K562 (cell line): ENCODE measurements at regions not wholly inside any gene's neighbourhood (a gene's known extent, or its start where the extent isn't known, plus 50 kb on each side); places are given as distances from the start of the nearest gene placed in this dataset.

Experiments
- HDGF ChIP-seq: fragments of 450-650 bp; IDR thresholded peaks from 2 replicates; pipeline ENCODE4 v1.6.1; 2016
- MAFF ChIP-seq: IDR thresholded peaks from 2 replicates; pipeline ENCODE4 v1.6.1; 2012; ENCODE audit warnings: low read length, improper control_type of control experiment
- MAFK ChIP-seq: IDR thresholded peaks from 2 replicates; pipeline ENCODE4 v1.6.1; 2011; ENCODE audit warnings: low read length, improper control_type of control experiment
- ZNF316 ChIP-seq: fragments of 450-650 bp; IDR thresholded peaks from 2 replicates; pipeline ENCODE4 v1.6.1; 2016
- ZNF766 ChIP-seq: fragments of 200-800 bp; sonication (Bioruptor generic); conservative IDR thresholded peaks from 2 replicates; pipeline ENCODE4 v1.6.1; 2016; ENCODE audit warnings: missing genetic modification characterization, missing compliant biosample characterization
- TF ChIP-seq, protein P1 (sequence below): IDR thresholded peaks from 3 replicates; pipeline ENCODE4 v1.6.1; 2011; ENCODE audit warnings: borderline replicate concordance, mild to moderate bottlenecking, moderate library complexity; ENCODE audit not compliant: insufficient read length; ENCODE audit errors: extremely low read depth
- TF ChIP-seq, protein P2 (sequence below): fragments of 450-650 bp; formaldehyde crosslinking; IDR thresholded peaks from 2 replicates; pipeline ENCODE4 v1.4.0; 2020; ENCODE audit warnings: mild to moderate bottlenecking, mixed read lengths

DNA sequence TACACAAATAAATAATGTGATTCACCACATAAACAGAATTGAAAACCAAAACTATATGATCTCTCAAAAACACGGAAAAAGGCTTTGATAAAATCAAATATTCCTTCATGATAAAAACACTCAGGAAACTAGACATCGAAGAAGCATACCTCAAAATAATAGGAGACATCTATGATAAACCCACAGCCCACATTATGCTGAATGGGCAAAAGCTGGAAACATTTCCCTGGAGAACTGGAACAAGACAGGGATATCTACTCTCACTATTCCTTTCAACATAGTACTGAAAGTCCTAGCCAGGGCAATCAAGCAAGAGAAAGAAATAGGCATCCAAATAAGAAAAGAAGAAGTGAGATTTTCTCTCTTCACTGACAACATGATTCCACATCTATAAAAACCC is 371.5 kb upstream of the ATXN7L3B start (continued):
- TF ChIP-seq, protein P1, sequence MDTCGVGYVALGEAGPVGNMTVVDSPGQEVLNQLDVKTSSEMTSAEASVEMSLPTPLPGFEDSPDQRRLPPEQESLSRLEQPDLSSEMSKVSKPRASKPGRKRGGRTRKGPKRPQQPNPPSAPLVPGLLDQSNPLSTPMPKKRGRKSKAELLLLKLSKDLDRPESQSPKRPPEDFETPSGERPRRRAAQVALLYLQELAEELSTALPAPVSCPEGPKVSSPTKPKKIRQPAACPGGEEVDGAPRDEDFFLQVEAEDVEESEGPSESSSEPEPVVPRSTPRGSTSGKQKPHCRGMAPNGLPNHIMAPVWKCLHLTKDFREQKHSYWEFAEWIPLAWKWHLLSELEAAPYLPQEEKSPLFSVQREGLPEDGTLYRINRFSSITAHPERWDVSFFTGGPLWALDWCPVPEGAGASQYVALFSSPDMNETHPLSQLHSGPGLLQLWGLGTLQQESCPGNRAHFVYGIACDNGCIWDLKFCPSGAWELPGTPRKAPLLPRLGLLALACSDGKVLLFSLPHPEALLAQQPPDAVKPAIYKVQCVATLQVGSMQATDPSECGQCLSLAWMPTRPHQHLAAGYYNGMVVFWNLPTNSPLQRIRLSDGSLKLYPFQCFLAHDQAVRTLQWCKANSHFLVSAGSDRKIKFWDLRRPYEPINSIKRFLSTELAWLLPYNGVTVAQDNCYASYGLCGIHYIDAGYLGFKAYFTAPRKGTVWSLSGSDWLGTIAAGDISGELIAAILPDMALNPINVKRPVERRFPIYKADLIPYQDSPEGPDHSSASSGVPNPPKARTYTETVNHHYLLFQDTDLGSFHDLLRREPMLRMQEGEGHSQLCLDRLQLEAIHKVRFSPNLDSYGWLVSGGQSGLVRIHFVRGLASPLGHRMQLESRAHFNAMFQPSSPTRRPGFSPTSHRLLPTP: no peak
- TF ChIP-seq MAFK (peak; percentile 28; the same call in 1 of the 2 replicates), HDGF (no peak), ZNF316 (peak; percentile 68), MAFF (peak; percentile 37; the same call in 1 of the 2 replicates), ZNF766 (no peak)
- TF ChIP-seq, protein P2, sequence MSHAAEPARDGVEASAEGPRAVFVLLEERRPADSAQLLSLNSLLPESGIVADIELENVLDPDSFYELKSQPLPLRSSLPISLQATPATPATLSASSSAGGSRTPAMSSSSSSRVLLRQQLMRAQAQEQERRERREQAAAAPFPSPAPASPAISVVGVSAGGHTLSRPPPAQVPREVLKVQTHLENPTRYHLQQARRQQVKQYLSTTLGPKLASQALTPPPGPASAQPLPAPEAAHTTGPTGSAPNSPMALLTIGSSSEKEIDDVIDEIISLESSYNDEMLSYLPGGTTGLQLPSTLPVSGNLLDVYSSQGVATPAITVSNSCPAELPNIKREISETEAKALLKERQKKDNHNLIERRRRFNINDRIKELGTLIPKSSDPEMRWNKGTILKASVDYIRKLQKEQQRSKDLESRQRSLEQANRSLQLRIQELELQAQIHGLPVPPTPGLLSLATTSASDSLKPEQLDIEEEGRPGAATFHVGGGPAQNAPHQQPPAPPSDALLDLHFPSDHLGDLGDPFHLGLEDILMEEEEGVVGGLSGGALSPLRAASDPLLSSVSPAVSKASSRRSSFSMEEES: no peak
